ENCODE measurements at regions not wholly inside any gene's neighbourhood (a gene's known extent, or its start where the extent isn't known, plus 50 kb on each side); places are given as distances from the start of the nearest gene placed in this dataset.
"Not testable (repeated sequence)": the region's sequence is repeated elsewhere in the genome, so short reads cannot be mapped to it uniquely, and the experiment has no call there.

GRCh38 chr15:91625506-91625905 is 228.0 kb upstream of the SLCO3A1 start:
- no peak for DNase-seq

GRCh38 chr15:91627473-91628278 is 225.8 kb upstream of the SLCO3A1 start:
- DNase-seq = no peak

DNA sequence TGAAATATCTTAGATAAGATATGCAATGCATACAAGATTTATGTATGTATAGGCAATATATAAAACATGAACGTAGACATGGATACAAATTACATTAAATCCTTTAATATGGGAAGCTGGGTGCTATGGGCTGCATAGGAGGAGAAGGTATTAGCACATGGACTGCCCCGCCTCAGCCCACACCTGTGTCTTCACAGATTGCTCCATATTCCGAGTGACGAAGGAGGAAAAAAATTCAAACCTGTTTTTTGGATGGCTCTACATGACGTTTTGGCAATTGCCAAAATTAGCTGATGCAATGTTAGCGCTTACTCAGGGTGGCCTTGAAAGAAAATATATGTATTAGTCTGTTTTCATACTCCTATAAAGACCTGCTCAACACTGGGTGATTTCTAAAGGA is 223.4 kb upstream of the SLCO3A1 start:
- DNase-seq = no peak

DNA sequence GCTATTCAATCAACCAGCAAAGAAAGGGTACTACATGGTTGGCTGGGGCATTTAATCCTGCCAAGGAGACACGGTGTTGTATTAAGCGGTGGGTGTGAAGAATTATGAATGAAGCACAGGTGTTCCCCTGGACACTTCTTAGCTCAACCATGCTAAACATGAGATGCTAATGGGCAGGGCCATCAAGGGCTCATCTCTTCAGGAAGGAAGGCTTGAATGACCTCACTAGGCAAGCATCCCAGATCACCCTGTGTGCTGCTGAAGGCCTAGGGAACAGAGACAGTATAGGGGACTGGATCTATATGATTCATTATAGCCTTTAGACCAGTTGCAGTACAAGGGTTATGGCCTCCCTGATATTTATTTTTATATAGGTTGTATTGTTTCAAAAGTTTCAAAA is 221.3 kb upstream of the SLCO3A1 start:
- DNase-seq = no peak

DNA sequence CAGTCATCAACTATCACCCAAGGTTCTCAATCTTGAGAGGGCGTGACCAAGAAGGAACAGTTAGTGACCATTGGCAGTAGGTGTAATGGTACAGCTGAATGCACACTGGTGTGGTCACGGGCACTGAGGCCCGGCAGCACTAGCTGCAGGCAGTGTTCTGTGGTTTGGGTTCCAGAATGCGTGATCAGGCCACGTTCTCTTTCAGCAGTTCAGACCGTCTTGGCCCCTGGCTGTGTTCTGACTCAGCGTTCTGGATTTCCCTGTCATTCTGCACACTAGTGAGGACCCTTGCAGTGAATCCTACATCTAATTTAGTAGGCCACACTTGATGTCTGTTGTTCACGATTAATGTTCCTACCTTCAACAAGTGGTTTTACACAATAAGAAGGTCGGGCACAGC is 220.5 kb upstream of the SLCO3A1 start:
- no peak for DNase-seq

DNA sequence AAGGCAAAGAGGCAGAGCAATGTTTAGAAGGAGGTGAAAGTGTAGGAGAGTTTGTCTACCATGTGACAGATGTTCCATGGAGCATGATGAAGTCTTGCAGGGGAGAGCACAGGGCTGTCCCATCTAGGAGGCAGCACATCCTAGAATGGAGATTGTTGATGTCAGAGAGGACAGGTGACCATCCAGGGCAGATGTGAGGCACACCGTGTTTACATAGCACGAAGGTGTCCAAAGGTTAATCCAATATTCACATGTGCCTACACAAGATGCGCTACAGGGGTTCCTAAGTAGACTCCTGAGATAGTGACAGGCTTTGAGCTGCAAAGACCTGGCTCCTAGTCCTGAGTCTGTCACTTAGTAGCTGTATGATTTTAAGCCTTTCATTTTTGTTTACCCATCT is 219.3 kb upstream of the SLCO3A1 start:
- no peak for DNase-seq

- DNase-seq = no peak
Measured at GRCh38 chr15:91635080-91635479, 218.4 kb upstream of the SLCO3A1 start.

- DNase-seq = no peak
Measured at GRCh38 chr15:91635641-91636040, 217.9 kb upstream of the SLCO3A1 start.

DNA sequence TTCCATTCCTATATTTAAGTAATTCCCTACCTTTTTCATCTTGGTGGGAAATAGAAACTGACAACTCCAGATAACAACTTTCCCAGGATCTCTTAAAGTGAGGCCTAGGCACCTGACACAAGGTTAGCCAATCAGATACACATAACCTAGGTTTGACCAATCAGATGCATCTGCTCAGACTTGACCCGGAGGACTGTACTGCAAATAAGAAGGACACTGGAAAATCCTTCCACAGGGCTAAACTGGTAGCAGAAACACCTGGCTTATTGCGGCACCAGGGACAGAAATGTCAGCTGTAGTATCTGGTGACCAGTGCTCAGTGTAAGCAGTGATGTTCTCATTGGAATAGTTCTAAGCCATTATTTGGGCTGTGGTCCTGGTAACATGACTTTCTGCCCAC is 204.5 kb upstream of the SLCO3A1 start:
- no peak for DNase-seq

- DNase-seq = no peak
Measured at GRCh38 chr15:91649831-91650321, 203.6 kb upstream of the SLCO3A1 start.

- no peak for DNase-seq
Measured at GRCh38 chr15:91651251-91651650, 202.3 kb upstream of the SLCO3A1 start.

GRCh38 chr15:91652610-91653207 is 200.8 kb upstream of the SLCO3A1 start:
- DNase-seq = no peak

GRCh38 chr15:91655563-91656290 is 197.8 kb upstream of the SLCO3A1 start:
- DNase-seq = not testable (repeated sequence)

- no peak for DNase-seq
Measured at GRCh38 chr15:91660174-91660649, 193.3 kb upstream of the SLCO3A1 start.

DNA sequence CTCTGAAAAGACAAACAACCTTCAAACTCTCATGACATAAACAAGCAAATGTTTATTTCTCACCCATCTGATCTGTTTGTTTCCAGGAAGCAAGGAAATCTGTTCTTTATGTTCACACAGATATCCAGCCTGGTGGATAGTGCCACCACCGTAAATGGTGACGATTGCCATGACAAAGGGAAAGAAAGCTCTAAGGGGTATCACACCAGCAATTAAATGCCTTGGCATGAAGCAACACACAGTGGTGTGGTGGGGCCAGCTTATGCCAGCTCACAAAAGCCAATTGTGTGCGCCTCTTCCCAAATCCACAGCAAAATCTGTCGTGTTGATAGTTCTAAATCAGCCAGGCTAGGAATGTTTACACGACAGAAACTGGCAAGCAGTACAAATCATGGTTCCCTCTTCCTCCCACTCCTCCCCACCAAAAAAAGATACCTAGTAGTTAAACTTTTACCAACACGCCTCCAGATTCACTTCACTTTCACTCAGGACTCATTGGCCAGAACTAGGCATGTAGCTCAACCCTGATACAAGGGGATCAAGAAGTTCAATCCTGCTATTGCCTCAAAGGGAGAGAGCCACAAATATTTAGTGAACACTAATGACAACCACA is 189.2 kb upstream of the SLCO3A1 start:
- no peak for DNase-seq

GRCh38 chr15:91665212-91665611 is 188.3 kb upstream of the SLCO3A1 start:
- no peak for DNase-seq

DNA sequence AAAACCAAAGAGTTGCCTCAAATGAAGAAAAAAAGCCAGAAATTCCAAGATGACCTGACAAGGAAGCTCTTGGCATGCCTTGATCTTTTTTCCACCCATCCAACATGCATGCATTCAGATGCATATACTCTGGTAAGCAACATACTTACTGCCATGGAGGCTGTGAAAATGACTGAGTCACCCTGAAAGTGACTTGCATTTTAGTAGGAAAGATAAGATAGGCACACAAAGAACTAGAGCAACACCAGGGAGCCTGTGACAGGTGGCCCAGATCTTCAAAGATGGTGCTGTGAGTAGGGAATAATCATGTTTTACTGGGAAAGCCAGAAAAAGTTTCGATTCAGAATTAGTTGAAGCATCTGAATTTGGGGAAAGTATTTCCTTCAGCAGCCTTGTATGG is 185.1 kb upstream of the SLCO3A1 start:
- DNase-seq = no peak

DNA sequence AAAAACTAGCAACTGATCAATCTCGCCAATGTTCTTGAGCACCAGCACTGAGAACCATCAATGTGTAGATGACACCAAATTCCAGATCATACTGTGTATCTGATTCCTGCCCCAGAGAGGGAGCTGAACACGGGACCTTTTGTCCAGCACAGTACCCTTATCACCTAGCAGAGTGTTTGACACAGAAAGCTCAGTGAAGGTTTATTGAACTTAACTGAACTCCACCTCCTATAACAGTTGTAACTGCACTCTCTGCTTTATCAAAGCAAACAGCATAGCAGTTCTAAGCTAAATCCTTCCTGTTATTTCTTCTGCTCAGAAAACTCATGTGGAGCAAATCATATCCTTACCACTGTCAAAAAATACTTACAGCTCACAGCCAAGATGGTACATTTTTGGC is 183.4 kb upstream of the SLCO3A1 start:
- DNase-seq = no peak

GRCh38 chr15:91678003-91678402 is 175.5 kb upstream of the SLCO3A1 start:
- no peak for DNase-seq

- DNase-seq = no peak
Measured at GRCh38 chr15:91679447-91679846, 174.1 kb upstream of the SLCO3A1 start.

DNA sequence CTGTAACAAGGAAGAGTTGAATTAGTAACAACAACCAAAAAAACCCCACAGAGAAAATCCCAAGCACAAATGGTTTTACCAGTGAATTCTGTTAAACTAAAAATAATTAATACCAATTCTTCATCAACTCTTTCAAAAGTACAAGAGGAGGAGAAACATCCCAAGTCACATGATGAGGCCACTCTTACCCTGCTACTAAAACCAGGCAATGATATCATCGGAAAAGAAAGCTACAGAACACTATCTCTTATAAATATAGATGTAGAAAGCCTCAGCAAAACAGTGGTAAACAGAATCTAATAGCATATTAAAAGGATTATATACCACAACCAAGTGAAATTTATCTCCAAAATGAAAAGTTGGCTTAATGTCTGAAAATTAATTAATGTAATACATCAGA is 168.1 kb upstream of the SLCO3A1 start:
- DNase-seq = no peak

GRCh38 chr15:91688811-91689210 is 164.7 kb upstream of the SLCO3A1 start:
- no peak for DNase-seq

GRCh38 chr15:91689377-91689776 is 164.1 kb upstream of the SLCO3A1 start:
- no peak for DNase-seq
